HFF-Myc (cell line): ENCODE measurements at regions not wholly inside any gene's neighbourhood (a gene's known extent, or its start where the extent isn't known, plus 50 kb on each side); places are given as distances from the start of the nearest gene placed in this dataset.

ENCODE experiments used
- DNase-seq: peaks from one replicate; pipeline ENCODE4 v3.0.0-alpha.2; 2011; ENCODE audit warnings: low read depth; ENCODE audit errors: extremely low read depth
- H3K4me3 ChIP-seq: replicated peaks from 2 replicates; pipeline ENCODE4 v1.5.1; 2011; ENCODE audit warnings: low read depth, mild to moderate bottlenecking, control low read depth, low read length
- CTCF ChIP-seq: IDR thresholded peaks from 2 replicates; pipeline ENCODE4 v1.5.1; 2012; ENCODE audit warnings: mild to moderate bottlenecking, low read depth, low read length, control low read depth; ENCODE audit errors: missing control alignments

DNA sequence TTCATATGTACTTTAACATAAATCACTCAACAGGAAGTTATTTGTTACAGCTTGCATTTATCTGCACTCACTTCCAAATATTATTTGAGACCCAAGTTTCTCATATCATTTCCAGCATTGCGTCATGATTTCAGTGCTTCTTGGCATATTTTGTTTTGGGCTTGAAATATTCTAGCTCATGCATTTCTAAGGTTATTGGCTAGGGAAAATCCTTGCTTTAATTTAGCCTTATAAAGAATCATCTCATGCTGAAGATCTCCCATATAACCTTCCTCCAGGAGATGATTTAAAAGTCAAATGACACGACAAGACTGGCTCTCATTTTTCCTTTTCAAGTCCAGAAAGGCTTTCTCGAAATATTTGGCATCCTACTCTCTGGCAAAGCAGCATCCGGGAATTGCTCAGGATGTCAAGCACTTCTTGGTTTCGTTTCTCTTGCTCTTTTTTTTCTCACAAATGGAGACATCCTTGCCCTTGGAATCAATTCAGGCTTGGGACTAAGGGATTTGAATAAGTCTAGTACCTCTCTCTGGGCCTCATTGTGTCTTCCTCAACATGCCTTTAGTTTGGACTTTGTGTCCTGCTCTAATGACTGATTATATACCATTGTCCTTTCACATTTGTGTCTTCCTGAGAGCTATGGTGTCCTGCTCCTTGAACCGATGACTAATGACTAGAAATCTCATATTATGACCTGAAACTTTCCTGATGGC, 295.0 kb downstream of the RMST start:
- no peak for DNase-seq
- no peak overlapping the region for H3K4me3 ChIP-seq
- TF ChIP-seq CTCF = no peak

GRCh38 chr12:97758194-97758501, 295.5 kb downstream of the RMST start:
- no peak overlapping the region for H3K4me3 ChIP-seq
- no peak for DNase-seq
- no peak for TF ChIP-seq CTCF

GRCh38 chr12:97758586-97758985, 296.0 kb downstream of the RMST start:
- no peak for DNase-seq
- TF ChIP-seq CTCF = no peak
- no peak overlapping the region for H3K4me3 ChIP-seq

- no peak for TF ChIP-seq CTCF
Measured at GRCh38 chr12:97760601-97761000, 298.0 kb downstream of the RMST start.

GRCh38 chr12:97763113-97763512, 300.5 kb downstream of the RMST start:
- no peak for TF ChIP-seq CTCF
- DNase-seq = no peak
- no peak overlapping the region for H3K4me3 ChIP-seq

More at GRCh38 chr12:97760601-97761000, 298.0 kb downstream of the RMST start:
- H3K4me3 ChIP-seq = no peak overlapping the region
- no peak for DNase-seq

DNA sequence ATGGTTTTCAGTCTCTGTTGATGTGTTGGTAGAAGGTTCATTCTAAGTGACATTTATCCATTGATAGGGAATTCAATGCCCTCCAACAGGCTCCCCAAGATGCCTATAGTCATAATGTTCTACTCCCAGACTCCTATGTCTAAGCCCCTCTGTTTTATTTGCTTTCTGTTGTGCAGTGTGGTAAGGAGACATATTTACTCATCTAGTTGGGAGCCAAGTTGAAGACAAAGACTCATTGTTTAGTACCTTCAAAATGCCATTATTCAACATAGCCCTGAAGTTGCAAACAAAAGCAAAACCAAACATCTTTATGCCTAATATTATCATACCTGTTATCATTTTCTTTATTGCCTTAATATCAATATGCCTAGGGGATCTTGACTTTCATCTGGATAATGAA, 302.1 kb downstream of the RMST start:
- no peak overlapping the region for H3K4me3 ChIP-seq
- no peak for TF ChIP-seq CTCF
- no peak for DNase-seq

DNA sequence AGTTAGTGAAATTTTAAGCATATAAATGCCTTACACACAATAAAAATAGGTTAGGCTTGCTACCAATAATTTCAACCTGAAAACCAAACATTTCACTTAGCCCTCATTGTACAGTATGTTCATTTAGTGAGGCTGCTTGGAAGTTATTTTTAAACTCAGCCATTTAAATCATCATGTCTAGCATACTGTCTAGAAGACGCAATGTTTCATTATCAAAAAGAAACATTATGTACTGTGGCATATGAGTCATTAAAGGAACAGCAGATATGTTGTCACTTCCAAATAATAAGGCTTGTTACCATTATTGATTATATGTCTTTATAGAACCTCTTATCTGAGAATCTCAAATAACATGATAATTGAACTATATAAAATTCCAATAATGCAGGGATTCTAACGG, 304.7 kb downstream of the RMST start:
- H3K4me3 ChIP-seq = no peak overlapping the region
- no peak for TF ChIP-seq CTCF
- DNase-seq = no peak
